ENCODE measurements at regions not wholly inside any gene's neighbourhood (a gene's known extent, or its start where the extent isn't known, plus 50 kb on each side); places are given as distances from the start of the nearest gene placed in this dataset.
"Not testable (repeated sequence)": the region's sequence is repeated elsewhere in the genome, so short reads cannot be mapped to it uniquely, and the experiment has no call there.

GRCh38 chr21:5080015-5080414 is 5441.4 kb upstream of the TPTE start:
- H3K4me3 ChIP-seq (ENCODE audit: low read depth, low read length); H3K4me1 ChIP-seq (ENCODE audit: insufficient read depth); DNase-seq (ENCODE audit: extremely low spot score); H3K27ac ChIP-seq (ENCODE audit: low read depth); H3K36me3 ChIP-seq (ENCODE audit: insufficient read depth): not testable (repeated sequence)
- WGBS = no CpG with 5 or more reads among the region's 5 CpGs

GRCh38 chr21:5084246-5084645 is 5437.1 kb upstream of the TPTE start:
- H3K36me3 ChIP-seq (ENCODE audit: insufficient read depth); H3K4me1 ChIP-seq (ENCODE audit: insufficient read depth); H3K27ac ChIP-seq (ENCODE audit: low read depth); H3K4me3 ChIP-seq (ENCODE audit: low read depth, low read length); DNase-seq (ENCODE audit: extremely low spot score): not testable (repeated sequence)
- 80% methylated on average over 4 of the region's 8 CpGs for WGBS

DNA sequence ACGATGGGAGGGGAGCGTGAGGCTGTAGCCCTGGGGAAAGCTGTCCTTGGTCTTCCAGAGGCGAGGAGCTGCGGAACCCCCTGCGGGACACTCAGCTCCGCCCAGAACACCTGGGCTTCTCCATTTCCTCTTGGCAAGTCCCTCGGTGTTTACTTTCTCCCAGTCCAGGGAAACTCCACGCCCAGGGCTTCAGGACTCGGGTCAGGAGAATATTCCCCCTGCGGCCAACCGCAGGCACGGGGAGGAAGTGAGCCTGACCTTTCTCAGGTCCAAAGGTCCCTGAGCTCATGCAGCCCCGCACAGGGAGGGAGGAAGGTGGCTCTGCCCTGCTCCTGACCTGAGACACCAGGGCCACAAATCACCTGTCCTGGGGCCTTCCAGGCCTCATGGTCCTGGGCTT is 5435.9 kb upstream of the TPTE start:
- WGBS = 68% methylated on average over 5 of the region's 13 CpGs
- H3K27ac ChIP-seq (ENCODE audit: low read depth); H3K36me3 ChIP-seq (ENCODE audit: insufficient read depth); DNase-seq (ENCODE audit: extremely low spot score); H3K4me3 ChIP-seq (ENCODE audit: low read depth, low read length); H3K4me1 ChIP-seq (ENCODE audit: insufficient read depth): not testable (repeated sequence)

- not testable (repeated sequence) for H3K4me3 ChIP-seq (ENCODE audit: low read depth, low read length); H3K36me3 ChIP-seq (ENCODE audit: insufficient read depth); DNase-seq (ENCODE audit: extremely low spot score); H3K27ac ChIP-seq (ENCODE audit: low read depth); H3K4me1 ChIP-seq (ENCODE audit: insufficient read depth)
- 67% methylated on average over 10 of the region's 17 CpGs for WGBS
These were observed 5435.0 kb upstream of the TPTE start for GRCh38 chr21:5086416-5086815.

- H3K4me1 ChIP-seq (ENCODE audit: insufficient read depth); H3K27ac ChIP-seq (ENCODE audit: low read depth); DNase-seq (ENCODE audit: extremely low spot score); H3K4me3 ChIP-seq (ENCODE audit: low read depth, low read length); H3K36me3 ChIP-seq (ENCODE audit: insufficient read depth): not testable (repeated sequence)
- WGBS = no CpG with 5 or more reads among the region's 20 CpGs
These were observed 5432.6 kb upstream of the TPTE start for GRCh38 chr21:5088820-5089219.

- not testable (repeated sequence) for H3K27ac ChIP-seq (ENCODE audit: low read depth); H3K36me3 ChIP-seq (ENCODE audit: insufficient read depth); H3K4me3 ChIP-seq (ENCODE audit: low read depth, low read length); DNase-seq (ENCODE audit: extremely low spot score); H3K4me1 ChIP-seq (ENCODE audit: insufficient read depth)
- WGBS = 61% methylated on average over 4 of the region's 15 CpGs
These were observed 5431.8 kb upstream of the TPTE start for GRCh38 chr21:5089399-5090089.

DNA sequence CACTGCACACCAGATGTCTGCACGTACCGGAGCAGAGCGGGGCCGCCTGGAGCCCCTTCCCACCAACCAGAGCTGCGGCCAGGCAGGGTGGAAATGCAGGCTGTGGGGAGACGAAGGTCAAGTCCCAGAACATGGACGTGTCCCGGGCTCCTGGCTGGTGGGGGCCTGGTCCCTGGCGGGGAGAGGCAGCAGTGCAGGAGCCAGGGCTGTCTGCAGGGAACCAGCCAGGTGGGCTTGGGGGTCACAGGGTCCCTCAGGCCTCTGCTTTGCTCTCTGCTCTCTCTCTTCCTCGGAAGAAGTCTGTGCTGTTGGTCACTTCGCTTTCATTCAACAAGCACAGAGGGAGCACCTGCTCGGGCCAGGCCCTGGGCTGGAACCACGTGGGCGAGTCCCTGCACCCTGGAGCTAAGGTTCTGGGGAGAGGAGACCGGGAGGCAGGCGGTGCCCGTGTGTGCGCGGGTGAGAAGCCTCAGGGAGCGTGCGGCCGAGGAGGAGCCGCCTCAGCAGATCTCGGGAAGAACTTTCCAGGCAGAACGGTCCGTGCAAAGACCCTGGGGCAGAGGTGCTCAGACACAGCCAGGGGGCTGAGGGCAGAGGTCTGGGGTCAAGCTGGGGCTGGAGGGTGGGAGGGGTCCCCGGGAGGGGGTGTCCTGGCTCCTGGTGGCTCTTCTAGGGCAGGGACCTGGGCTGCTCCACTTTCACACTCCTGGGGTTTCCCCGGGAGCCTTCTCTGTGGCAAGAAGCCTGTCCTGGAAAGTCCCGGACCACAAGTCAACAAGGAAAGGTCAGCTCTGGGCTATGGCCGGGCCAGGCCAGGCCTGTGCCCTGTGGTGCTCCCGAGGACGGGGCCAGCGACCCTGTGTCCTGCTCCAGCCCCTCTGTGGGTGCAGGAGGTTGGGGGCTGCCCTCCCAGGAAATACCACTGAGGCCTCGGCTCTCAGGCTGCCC is 5431.0 kb upstream of the TPTE start:
- H3K27ac ChIP-seq (ENCODE audit: low read depth); H3K4me1 ChIP-seq (ENCODE audit: insufficient read depth); H3K4me3 ChIP-seq (ENCODE audit: low read depth, low read length); DNase-seq (ENCODE audit: extremely low spot score); H3K36me3 ChIP-seq (ENCODE audit: insufficient read depth): not testable (repeated sequence)
- 87% methylated on average over 21 of the region's 34 CpGs for WGBS

DNA sequence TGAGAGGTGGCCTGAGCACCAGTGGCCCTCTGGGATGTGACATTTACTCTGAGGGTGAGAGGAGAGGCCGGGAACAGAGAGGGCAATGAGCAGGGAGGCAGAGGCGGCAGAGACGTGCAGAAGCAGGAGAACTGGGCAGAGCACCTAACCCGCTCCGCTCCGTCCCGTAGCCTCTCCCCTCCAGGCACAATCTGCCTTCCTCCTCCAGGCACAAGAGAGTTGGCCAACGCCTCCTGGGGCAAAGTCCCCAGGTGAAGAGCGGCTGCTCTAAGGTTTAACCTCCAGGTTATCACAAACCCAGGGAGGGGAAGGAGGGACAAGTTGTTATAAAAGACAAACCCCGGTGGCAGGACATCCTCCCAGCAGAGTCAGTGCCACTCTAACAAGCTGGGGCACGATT is 5430.1 kb upstream of the TPTE start:
- not testable (repeated sequence) for H3K4me3 ChIP-seq (ENCODE audit: low read depth, low read length); H3K36me3 ChIP-seq (ENCODE audit: insufficient read depth); H3K27ac ChIP-seq (ENCODE audit: low read depth); H3K4me1 ChIP-seq (ENCODE audit: insufficient read depth); DNase-seq (ENCODE audit: extremely low spot score)
- no CpG with 5 or more reads among the region's 11 CpGs for WGBS

DNA sequence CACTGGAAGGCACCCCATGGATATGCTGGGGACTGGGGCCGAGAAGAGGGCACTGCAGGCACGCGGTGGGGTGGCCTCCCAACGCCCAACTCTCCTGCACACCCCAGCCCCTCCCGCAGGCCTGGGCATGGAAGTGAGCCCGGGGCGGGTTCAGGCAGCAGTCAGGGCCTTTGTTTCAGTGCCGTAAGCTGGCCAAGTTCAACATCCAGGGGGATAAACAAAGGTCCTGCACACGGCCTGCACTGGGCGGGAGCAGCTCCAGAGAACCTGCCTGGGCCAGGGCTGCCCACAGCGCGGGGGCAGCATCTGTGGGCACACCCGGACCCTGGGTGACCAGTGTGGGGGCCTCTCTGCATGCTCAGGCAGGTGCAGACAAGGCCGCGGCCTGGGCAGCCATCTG is 5425.8 kb upstream of the TPTE start:
- 84% methylated on average over 4 of the region's 15 CpGs for WGBS
- H3K4me1 ChIP-seq (ENCODE audit: insufficient read depth); H3K36me3 ChIP-seq (ENCODE audit: insufficient read depth); H3K27ac ChIP-seq (ENCODE audit: low read depth); DNase-seq (ENCODE audit: extremely low spot score); H3K4me3 ChIP-seq (ENCODE audit: low read depth, low read length): not testable (repeated sequence)

DNA sequence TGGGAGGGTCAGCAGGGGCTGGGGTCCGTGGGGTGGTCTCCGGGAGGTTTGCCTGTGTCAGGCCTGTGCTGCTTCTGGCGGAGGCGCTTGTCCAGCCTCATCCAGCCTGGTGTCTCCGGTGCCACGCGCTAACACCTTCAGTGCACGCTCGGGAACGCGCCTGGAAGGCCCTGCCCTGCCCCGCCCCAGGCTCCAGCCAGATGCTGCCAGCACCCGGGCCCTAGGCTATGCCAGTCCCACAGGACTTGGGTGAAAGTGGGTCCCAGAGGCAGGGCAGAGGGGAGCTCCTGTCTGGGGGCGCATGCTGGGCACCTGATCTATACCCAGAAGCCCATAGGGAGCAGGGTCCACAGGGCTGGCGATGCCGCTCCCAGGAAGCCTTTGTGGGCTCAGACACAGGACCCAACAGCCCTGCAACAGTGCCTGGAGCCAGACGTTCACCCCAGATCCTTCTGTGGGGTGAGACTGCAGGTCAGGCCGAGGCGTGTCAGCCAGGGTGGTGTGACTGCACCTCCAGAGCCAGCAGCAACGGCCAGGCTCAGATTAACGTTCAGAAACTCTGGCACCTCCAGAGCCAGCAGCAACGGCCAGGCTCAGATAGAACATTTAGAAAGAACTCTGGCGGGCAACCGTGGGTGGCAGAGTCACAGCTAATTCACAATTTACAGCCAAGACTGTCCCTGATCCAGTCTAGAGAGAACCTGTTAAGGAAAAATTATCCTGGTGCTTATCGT is 5423.2 kb upstream of the TPTE start:
- H3K36me3 ChIP-seq (ENCODE audit: insufficient read depth); DNase-seq (ENCODE audit: extremely low spot score); H3K4me3 ChIP-seq (ENCODE audit: low read depth, low read length); H3K27ac ChIP-seq (ENCODE audit: low read depth); H3K4me1 ChIP-seq (ENCODE audit: insufficient read depth): not testable (repeated sequence)
- 93% methylated on average over 6 of the region's 25 CpGs for WGBS

GRCh38 chr21:5100604-5101174 is 5420.7 kb upstream of the TPTE start:
- H3K4me1 ChIP-seq (ENCODE audit: insufficient read depth); H3K27ac ChIP-seq (ENCODE audit: low read depth); H3K4me3 ChIP-seq (ENCODE audit: low read depth, low read length); DNase-seq (ENCODE audit: extremely low spot score); H3K36me3 ChIP-seq (ENCODE audit: insufficient read depth): not testable (repeated sequence)
- no CpG with 5 or more reads among the region's 22 CpGs for WGBS

DNA sequence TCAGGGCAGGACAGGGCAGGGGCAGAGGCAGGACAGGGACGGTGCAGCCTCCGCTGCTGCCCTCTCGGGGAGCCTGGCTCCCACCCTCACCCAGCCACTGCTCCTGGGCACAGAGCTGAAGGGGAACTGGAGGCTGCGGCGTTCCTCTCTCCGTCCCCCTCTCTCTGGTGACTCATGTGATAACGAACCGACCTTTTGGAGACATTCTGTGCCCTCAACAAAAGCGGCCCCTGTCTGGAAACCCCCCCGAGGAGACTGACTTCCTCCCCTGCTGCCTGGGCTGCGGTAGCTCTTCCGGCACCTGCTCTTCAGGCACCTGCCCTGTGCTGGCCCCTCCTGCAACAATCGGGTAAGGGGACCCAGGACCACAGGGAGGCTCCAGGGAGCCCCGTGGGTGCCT is 5419.6 kb upstream of the TPTE start:
- H3K27ac ChIP-seq (ENCODE audit: low read depth); H3K4me1 ChIP-seq (ENCODE audit: insufficient read depth); H3K4me3 ChIP-seq (ENCODE audit: low read depth, low read length); DNase-seq (ENCODE audit: extremely low spot score); H3K36me3 ChIP-seq (ENCODE audit: insufficient read depth): not testable (repeated sequence)
- 78% methylated on average over 6 of the region's 14 CpGs for WGBS

DNA sequence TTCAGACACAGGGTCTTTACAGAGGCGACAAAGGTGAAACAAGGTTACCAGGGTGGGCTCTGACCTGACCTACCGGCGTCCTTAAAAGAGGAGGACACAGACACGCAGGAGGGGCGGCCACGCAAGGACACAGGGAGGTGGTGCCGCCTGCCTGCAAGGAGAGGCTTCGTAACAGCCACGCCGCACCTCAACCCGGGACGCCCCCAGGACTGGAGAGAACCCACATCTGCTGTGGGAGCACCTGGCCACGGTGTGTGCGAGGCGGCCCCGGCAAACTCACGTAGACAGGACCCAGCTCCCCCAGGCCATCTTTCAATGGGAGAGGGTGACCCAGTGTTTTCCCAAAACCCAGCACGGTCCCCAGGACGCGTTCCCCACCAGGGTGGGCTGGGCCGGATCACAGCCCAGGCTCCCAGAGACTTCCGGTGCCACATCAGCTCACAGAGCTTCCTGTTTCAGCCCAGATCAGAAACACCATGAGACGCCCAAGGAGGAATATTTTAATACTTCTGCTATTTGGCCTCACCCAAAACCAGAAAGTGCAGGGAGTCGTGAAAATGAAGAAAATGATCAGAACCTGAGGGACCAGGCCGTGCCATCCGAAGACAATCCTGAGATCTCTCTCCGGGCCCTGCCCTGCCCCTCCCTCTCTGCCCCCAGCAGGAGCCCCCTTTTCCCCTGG is 5417.4 kb upstream of the TPTE start:
- not testable (repeated sequence) for H3K4me1 ChIP-seq (ENCODE audit: insufficient read depth); H3K36me3 ChIP-seq (ENCODE audit: insufficient read depth); H3K27ac ChIP-seq (ENCODE audit: low read depth); H3K4me3 ChIP-seq (ENCODE audit: low read depth, low read length); DNase-seq (ENCODE audit: extremely low spot score)
- 90% methylated on average over 11 of the region's 27 CpGs for WGBS
